ENCODE measurements at regions not wholly inside any gene's neighbourhood (a gene's known extent, or its start where the extent isn't known, plus 50 kb on each side); places are given as distances from the start of the nearest gene placed in this dataset.
"Not testable (repeated sequence)": the region's sequence is repeated elsewhere in the genome, so short reads cannot be mapped to it uniquely, and the experiment has no call there.

DNA sequence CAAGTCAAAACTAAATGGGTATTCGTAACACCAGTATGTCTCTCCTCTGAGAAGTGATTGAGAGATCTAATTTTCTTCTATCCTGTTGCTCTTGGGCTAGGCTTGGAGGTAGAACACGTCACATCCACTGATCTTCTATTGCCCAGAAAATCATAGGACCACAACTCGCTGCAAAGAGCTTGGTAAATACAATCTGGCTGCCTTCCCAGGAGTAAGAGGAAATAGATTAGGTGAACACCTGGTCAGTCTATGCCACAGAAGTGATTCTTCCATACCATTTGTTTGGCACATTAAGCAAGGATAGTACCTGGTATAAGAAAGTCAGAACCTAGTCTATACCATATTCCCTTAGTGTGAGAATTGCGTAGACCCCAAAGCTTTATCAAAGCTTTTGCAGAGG is 129.3 kb upstream of the PHYHIPL start:
- ATAC-seq, result no peak
- no peak for DNase-seq
- Histone ChIP-seq H3K27ac (no peak overlapping the region), H3K9me3 (peaks cover 0 to 10% (median 0%) of the 10 kb centered on the region in 12 donors), H3K4me1 (no peaks in the 10 kb centered on the region), H3K36me3 (no peaks in the 10 kb centered on the region), H3K27me3 (no peaks in the 10 kb centered on the region), H3K4me3 (no peak overlapping the region)
- intact Hi-C loops (cut with DNase I), result no loop called here
- TF ChIP-seq, protein P1, sequence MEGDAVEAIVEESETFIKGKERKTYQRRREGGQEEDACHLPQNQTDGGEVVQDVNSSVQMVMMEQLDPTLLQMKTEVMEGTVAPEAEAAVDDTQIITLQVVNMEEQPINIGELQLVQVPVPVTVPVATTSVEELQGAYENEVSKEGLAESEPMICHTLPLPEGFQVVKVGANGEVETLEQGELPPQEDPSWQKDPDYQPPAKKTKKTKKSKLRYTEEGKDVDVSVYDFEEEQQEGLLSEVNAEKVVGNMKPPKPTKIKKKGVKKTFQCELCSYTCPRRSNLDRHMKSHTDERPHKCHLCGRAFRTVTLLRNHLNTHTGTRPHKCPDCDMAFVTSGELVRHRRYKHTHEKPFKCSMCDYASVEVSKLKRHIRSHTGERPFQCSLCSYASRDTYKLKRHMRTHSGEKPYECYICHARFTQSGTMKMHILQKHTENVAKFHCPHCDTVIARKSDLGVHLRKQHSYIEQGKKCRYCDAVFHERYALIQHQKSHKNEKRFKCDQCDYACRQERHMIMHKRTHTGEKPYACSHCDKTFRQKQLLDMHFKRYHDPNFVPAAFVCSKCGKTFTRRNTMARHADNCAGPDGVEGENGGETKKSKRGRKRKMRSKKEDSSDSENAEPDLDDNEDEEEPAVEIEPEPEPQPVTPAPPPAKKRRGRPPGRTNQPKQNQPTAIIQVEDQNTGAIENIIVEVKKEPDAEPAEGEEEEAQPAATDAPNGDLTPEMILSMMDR (IDR thresholded peaks at IDR 0.05), result no peak
- TF ChIP-seq POLR2A (IDR thresholded peaks at IDR 0.05), result no peak
- 58 to 83% (median 78%) methylated on average over 4 of the region's 4 CpGs for WGBS, 4 donors

DNA sequence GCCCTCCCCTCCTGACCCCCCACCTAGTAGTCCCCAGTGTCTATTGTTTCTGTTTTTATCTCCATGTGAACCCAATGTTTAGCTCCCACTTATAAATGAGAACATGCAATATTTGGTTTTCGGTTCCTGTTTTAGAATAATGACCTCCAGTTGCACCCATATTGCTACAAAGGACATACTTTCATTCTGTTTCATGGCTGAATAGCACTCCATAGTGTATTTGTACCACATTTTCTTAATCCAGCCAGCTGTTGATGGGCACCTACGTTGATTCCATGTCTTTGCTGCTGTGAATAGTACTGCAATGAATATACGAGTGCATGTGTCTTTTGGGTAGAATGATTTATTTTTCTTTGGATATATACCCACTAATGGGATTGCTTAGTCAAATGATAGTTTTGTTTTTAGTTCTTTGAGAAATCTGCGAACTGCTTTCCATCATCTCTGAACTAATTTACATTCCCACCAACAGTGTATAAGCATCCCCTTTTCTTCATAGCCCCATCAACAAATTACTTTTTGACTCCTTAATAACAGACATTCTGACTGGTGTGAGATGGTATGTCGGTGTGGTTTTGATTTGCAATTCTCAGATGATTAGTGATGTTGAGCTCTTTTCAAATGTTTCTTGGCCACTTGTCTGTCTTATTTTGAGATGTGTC is 128.4 kb upstream of the PHYHIPL start:
- no peaks in the 10 kb centered on the region for H3K4me1 ChIP-seq
- 85 to 89% (median 87%) methylated on average over 5 of the region's 5 CpGs for WGBS, 4 donors
- DNase-seq (no peak), ATAC-seq (no peak)
- no peaks in the 10 kb centered on the region for H3K36me3 ChIP-seq
- no peak for TF ChIP-seq POLR2A (IDR thresholded peaks at IDR 0.05)
- TF ChIP-seq, protein P1 (IDR thresholded peaks at IDR 0.05), result no peak
- no peak overlapping the region for H3K4me3 ChIP-seq
- intact Hi-C loops (cut with DNase I), result no loop called here
- no peaks in the 10 kb centered on the region for H3K27me3 ChIP-seq
- H3K9me3 ChIP-seq, result peaks cover 0 to 10% (median 0%) of the 10 kb centered on the region in 12 donors
- no peak overlapping the region for H3K27ac ChIP-seq

DNA sequence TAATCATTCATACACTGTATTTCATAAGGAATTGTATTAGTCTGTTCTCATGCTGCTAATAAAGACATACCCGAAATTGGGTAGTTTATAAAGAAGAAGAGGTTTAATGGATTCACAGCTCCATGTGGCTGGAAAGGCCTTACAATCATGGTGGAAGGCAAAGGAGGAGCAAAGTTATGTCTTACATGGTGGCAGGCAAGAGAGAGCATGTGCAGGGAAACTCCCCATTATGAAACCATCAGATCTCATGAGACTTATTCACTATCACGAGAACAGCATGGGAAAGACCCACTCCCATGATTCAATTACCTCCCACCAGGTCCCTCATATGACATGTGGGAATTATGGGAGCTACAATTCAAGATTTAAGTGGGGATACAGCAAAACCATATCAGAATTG is 122.9 kb upstream of the PHYHIPL start:
- 70 to 89% (median 83%) methylated on average over 2 of the region's 2 CpGs for WGBS, 4 donors
- intact Hi-C loops (cut with DNase I); H3K27ac ChIP-seq; ATAC-seq; H3K4me3 ChIP-seq; DNase-seq; H3K27me3 ChIP-seq; H3K36me3 ChIP-seq; H3K4me1 ChIP-seq: not testable (repeated sequence)
- peaks cover 0 to 13% (median 0%) of the 10 kb centered on the region in 12 donors for H3K9me3 ChIP-seq

DNA sequence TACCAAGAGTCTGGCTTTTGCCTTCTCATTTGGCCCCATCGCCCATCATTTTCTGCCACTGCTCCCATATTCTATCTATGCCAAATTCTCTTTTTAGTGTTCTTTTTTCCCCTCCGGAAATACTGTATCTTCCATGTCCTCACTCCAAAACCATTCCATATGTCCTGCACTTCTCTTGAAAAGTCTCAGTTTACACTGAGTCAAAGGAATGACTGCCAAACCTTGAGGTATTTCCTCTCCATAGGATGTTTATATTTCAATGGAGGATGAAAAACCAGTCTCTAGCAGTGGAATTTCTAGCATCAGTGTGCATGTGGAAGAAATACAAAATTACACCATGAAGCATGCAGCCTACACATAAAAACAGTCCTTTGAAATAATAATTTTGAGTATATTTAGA is 121.4 kb upstream of the PHYHIPL start:
- Histone ChIP-seq H3K27me3 (no peaks in the 10 kb centered on the region), H3K27ac (no peak overlapping the region), H3K9me3 (peaks cover 0 to 8% (median 0%) of the 10 kb centered on the region in 12 donors), H3K36me3 (no peaks in the 10 kb centered on the region), H3K4me1 (no peaks in the 10 kb centered on the region), H3K4me3 (no peak overlapping the region)
- no peak for DNase-seq
- 63 to 91% (median 87%) methylated on average over 2 of the region's 2 CpGs for WGBS, 4 donors
- intact Hi-C loops (cut with DNase I), result no loop called here
- ATAC-seq, result no peak
- TF ChIP-seq POLR2A (IDR thresholded peaks at IDR 0.05), result no peak
- TF ChIP-seq, protein P1 (IDR thresholded peaks at IDR 0.05), result no peak

DNA sequence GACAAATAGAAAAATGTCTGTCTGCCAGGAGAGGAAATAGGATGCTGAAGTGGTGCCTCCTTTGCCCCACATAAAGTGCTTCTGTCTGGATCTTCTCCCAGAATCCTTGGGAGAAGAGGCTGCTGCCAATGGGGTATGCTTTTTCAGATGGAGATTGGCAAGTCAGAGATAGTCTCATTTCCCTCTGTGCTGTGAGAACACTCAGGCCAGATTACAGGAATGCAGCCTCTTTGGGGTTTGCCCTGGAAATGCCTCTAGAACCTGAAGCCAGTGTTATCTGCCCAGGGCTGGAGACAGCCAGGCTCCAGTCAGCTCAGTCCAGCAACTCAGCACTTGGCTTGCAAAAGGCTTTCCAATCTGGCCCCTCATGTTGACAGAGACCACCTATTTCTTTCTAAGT is 119.1 kb upstream of the PHYHIPL start:
- Histone ChIP-seq H3K4me3 (no peak overlapping the region), H3K36me3 (no peaks in the 10 kb centered on the region), H3K4me1 (no peaks in the 10 kb centered on the region), H3K27me3 (no peaks in the 10 kb centered on the region), H3K27ac (no peak overlapping the region), H3K9me3 (peaks cover 0 to 3% (median 0%) of the 10 kb centered on the region in 12 donors)
- TF ChIP-seq POLR2A (IDR thresholded peaks at IDR 0.05), result no peak
- TF ChIP-seq, protein P1 (IDR thresholded peaks at IDR 0.05), result no peak
- DNase-seq (no peak), ATAC-seq (peak in 1 of 4 donors; percentile 26)
- intact Hi-C loops (cut with DNase I), result no loop called here

Data from heart left ventricle (tissue), 16 donors.